Frontal cortex (tissue), 3 donors: ENCODE measurements at regions not wholly inside any gene's neighbourhood (a gene's known extent, or its start where the extent isn't known, plus 50 kb on each side); places are given as distances from the start of the nearest gene placed in this dataset.

ENCODE experiments used
- DNase-seq, 2 donors: peaks; one replicate each; pipeline ENCODE4 v3.0.0; 2012; ENCODE audit warnings: low spot score in 2 of 2
- FAIRE-seq: peaks from 2 replicates; lab custom pipeline; 2012; peaks lifted over from hg19 to GRCh38; lab: Jason Lieb, UNC
- donor health status: control.
- donor health status: control.
- donor health status: control.

GRCh38 chr5:34498572-34498971 lies 157.6 kb upstream of the RAI14 start:
- FAIRE-seq: no peak
- no peak for DNase-seq

- no peak for FAIRE-seq
- no peak for DNase-seq
Measured at GRCh38 chr5:34499001-34499734, 157.0 kb upstream of the RAI14 start.

GRCh38 chr5:34500236-34500847 lies 155.8 kb upstream of the RAI14 start:
- no peak for FAIRE-seq
- no peak for DNase-seq

DNA sequence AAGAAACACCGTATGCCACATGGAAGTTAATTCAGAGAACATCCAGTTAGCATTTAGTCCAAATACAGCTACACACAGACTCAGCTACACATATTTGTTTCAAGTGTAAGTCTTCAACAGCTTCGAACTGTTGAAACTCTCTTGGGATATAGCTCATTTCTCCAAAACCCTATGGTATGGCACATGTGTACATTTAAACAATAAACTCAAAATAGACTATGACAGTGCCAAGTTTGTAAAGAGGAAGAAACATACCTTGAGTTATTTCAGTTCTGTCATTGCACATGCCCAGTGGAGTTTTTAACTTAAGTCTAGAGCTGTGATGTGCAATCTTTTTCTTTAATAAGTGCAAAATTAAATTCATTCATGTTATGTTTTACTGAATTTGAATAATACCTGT lies 155.1 kb upstream of the RAI14 start:
- DNase-seq: no peak

DNA sequence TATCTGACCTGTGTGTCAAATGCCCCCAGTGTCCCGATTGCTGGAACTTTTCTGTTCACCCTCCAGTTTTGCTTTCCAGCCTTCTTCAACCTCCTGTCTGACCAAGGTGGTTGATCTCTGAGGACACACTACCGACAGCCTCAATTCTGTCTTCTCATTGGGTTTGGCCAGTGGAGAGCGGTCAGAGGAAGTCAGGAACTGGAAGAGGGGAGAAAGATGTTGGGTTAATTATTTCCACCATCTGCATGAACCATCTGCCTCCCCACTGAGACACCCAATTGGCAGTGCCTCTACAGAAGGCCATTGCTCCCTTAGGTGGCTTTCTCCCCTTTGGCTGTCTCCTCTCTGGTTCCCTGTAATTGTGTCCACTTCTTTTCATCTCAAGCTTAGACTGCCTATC lies 154.3 kb upstream of the RAI14 start:
- DNase-seq (no peak), FAIRE-seq (no peak)

More for the DNA sequence above, 155.1 kb upstream of the RAI14 start:
- no peak for FAIRE-seq

DNA sequence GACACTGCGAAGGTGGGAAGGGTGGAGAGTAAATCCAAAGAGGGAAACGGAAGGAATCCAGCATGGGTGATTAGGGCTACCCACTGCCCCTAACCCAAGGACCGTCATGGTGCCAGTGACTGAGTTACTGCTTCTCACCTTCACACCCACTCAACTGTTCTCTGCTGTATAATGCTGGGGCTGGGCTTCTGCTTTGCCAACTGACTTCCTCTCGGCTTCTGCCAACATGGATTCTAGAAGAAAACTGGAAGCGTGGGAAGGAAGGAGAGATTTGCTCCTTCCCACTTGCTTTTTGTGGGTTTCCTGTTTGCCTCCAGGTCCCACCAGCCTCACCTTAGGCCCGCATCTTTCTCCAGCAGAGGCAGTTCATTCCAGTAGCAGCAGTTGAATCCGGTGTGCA lies 153.5 kb upstream of the RAI14 start:
- no peak for DNase-seq
- FAIRE-seq: no peak

DNA sequence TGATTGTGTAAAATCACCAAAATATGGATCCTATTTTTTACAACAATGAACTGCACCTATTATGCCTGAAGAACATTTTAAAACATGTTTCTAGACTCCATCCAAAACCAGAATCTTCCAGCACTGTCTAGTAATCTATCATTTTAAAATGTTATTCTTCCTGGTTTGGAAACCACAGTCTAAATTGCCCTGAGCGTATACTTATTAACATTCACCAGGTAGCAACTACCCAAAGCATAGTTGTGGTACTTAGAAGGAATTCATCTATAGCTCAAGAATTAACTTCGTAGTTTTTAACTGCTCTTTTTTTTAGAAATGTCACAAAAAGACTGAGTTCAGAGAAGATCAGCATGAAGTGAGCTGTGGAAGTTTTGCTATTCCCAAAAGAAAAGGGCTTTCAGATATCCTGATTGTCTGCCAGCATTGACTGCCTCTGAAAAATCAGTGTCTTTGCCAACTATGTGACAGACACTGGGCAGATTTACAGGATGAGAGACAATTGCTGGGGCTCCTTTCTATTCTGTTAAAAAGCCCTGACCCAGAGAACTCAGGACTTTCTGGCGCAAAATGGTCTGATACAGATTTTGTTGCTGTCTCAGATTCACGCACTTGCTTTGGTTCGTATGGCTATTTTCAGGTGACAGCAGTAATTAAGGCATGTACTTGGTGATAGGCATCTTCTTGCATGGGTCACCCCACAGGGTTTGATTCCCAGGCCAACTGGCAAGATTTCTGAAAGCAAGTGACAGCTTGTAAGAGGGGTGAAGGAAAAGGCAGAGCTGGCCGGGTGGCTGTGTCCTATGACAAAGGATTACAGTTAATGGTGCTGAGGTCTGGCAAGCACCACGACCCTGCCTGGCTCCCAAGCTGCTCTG lies 152.5 kb upstream of the RAI14 start:
- no peak for FAIRE-seq
- DNase-seq: no peak

DNA sequence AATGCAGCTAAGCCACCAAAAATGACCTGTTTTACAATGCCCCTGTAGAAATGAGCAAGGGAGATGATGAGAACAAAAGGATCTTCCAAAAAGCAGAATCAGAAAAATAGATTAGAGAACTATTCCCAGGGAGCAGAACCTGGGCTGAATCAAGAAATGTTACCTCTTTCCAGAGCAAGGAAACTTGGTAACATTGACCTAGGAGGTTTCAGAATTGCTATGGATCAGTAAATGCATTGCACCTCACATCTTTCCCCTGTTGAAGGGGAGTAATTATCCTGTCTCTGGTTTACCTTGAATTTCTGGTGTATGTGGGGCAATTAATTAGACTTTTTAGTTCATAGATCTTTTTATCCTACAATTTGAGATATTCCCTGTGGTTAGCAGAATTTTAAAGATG lies 151.2 kb upstream of the RAI14 start:
- DNase-seq: no peak
- FAIRE-seq: no peak

- FAIRE-seq: no peak
Measured at GRCh38 chr5:34505731-34506130, 150.4 kb upstream of the RAI14 start.

DNA sequence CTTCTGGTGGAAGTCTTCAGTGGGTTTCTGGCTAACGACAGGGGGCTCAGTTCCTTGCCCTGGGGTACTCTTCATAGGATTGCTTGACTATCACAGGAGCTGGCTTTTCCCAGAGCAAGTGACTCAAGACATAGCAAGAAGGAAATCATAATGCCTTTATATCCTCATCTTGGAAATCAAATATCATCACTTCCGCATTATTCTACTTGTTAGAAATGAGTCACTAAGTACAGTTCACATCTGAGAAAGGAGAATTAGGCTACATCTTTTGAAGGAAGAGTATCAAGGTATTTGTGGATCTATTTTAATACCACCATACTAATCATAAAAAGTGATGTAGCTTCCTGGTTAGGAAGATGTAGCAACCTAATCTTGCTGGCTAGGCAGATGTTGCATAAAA lies 148.2 kb upstream of the RAI14 start:
- no peak for DNase-seq
- no peak for FAIRE-seq

More at GRCh38 chr5:34505731-34506130, 150.4 kb upstream of the RAI14 start:
- no peak for DNase-seq

DNA sequence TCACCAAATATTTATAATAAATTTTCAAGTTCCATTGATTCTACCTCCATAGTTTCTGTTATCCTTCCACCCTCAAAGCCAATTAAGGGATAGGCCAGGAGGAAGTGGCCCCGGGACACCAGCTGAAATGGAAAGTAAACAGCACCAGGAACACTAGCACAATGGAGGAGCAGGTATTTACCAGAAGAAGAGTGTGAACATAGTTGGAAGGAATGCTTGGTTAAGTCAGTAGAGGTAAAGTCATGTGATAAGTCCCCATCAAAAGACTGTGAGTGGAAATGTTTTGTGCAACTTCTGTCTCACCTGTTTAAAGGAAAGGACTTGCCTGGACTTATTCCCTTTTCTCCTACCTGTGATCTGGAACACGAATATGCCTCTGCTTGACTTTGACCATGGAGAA lies 146.7 kb upstream of the RAI14 start:
- no peak for DNase-seq
- FAIRE-seq: no peak

GRCh38 chr5:34510002-34510401 lies 146.1 kb upstream of the RAI14 start:
- FAIRE-seq (no peak), DNase-seq (no peak)

DNA sequence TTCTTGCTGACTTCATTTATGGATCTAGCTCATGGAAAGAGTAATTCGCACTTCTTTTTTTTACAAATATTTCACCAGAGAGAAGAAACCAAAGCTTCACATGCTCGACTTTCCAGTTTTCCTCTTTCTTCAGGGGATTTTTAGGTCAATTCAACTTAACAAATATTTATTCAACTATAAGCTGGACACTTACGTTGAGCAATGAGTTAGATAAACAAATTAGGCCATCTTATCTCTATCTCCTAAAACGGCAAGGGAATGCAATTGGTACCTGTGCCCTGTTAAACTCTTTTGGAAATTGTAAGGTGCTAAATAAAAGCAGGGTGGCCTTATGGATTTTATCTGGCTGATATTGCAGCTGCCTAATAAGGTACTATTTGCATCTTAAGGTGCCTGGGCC lies 145.1 kb upstream of the RAI14 start:
- DNase-seq (no peak), FAIRE-seq (no peak)

DNA sequence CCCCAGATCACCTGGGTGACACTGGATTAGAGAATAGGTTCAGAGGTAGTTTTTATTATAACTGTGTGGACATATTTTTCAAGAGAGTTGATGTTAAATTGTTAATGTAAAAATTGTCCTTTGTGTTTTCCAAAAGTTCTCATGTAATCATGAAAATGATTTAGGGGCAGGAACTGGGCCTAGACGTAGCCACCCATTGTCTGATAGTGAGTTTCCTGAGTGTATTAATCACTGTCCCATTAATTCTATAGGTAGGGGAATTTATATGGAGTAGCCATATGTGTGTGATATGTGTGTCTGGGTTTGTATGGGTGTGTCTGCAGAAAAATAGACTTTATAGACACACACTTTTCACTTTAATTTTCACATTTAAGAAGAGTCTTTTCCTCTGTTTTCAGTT lies 144.6 kb upstream of the RAI14 start:
- no peak for DNase-seq
- no peak for FAIRE-seq

GRCh38 chr5:34511915-34512314 lies 144.2 kb upstream of the RAI14 start:
- no peak for DNase-seq
- no peak for FAIRE-seq

DNA sequence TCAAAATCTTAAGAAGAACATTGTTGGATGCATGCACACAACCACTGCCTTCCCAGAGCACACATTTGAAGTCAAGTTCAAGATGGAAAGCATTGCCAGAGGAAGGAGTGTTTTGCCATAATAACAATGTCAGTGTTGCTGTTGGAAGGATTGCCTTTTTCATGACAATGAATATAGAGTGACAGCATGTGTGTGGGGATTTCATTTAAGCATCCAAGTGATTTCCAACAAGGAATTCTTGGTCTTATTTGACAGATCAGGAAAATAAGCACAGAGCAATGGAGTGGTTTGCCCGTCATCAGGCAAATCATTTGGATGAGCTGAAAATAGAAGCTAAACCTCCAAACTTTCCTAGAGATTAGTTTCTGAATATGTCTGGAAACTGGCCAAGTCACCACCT lies 140.0 kb upstream of the RAI14 start:
- FAIRE-seq: no peak
- DNase-seq: no peak

DNA sequence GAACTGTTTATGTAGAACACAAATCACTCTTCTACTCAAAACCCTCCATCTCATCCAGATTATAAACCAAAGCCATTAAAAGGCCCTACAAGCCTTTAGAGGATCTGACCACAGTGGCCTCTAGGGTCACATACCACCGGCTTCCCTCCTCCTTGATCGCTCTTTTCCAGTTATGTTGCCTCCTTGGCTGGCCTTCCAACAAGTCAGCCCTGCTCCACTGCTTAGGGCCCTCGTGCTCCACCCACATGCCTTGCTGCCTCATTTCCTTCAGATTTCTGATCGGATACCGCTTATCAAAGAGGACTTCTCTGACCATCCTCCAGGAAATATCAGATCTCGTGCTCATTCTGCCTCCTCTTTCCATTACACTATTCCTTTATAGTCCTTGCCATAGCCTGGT lies 139.4 kb upstream of the RAI14 start:
- no peak for FAIRE-seq
- no peak for DNase-seq

DNA sequence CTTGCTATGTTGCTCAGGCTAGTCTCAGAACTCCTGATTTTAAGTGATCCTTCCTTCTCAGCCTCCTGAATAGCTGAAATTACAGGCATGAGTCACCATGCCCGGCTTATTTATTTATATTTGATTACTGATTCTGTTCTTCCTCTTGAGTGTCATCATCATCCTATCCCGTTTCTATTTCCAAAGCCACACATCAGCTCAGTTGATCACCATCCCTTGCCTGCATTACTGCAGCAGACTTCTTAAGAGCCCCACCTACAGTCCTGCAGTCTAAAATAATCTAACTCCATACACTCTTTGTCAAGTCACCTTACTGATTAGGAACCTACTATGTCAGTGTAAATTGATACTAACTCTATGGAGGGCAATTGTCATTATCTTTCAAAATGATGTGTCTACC lies 138.9 kb upstream of the RAI14 start:
- FAIRE-seq: no peak
- no peak for DNase-seq

- no peak for FAIRE-seq
- DNase-seq: no peak
Measured at GRCh38 chr5:34519489-34520220, 136.5 kb upstream of the RAI14 start.

- DNase-seq (no peak), FAIRE-seq (no peak)
Measured at GRCh38 chr5:34521628-34522290, 134.4 kb upstream of the RAI14 start.
